PC-9 (cell line): ENCODE measurements at regions not wholly inside any gene's neighbourhood (a gene's known extent, or its start where the extent isn't known, plus 50 kb on each side); places are given as distances from the start of the nearest gene placed in this dataset.

ENCODE experiments used
- BruUV-seq: library from RNA; stranded (reverse); fragments of 400-500 nt; replicated peaks from 2 replicates; lab custom pipeline; 2021; lab: Mats Ljungman, UMichigan
- CTCF ChIA-PET: fragments of 300-600 bp; sonication (Branson Sonifier 250); formaldehyde crosslinking; loops from one replicate; lab custom pipeline; 2022; ENCODE audit warnings: antibody characterized with exemption; lab: Charles Lee
- POLR2A ChIA-PET: fragments of 300-600 bp; sonication (Branson Sonifier 250); formaldehyde crosslinking; loops from one replicate; lab custom pipeline; 2022; ENCODE audit warnings: antibody characterized with exemption; ENCODE audit not compliant: unreplicated experiment; lab: Charles Lee
- DNase-seq, 2 experiments: peaks; one replicate each; pipeline versions ENCODE4 v3.0.0 to v3.0.0-alpha.2; 2015 to 2022; ENCODE audit warnings: mixed read lengths in 1 of 2
- H2AFZ ChIP-seq: fragments of 200-600 bp; sonication (generic); 2 replicates; pipeline ENCODE4 v1.8.1; 2017; ENCODE audit warnings: antibody characterized with exemption
- H3F3A ChIP-seq: fragments of 200-600 bp; sonication (generic); 2 replicates; pipeline ENCODE4 v1.8.1; 2017; ENCODE audit warnings: antibody characterized with exemption, mild to moderate bottlenecking, low read depth; ENCODE audit not compliant: insufficient read depth
- H3K27ac ChIP-seq: fragments of 200-600 bp; sonication (generic); 2 replicates; pipeline ENCODE4 v1.6.1; 2016; ENCODE audit warnings: mixed run types
- H3K27me3 ChIP-seq: fragments of 200-600 bp; sonication (generic); 2 replicates; pipeline ENCODE4 v1.6.1; 2016; ENCODE audit warnings: low read depth, mixed run types; ENCODE audit not compliant: insufficient read depth
- H3K36me3 ChIP-seq: fragments of 200-600 bp; sonication (generic); 2 replicates; pipeline ENCODE4 v1.6.1; 2016; ENCODE audit warnings: low read depth, mixed run types
- H3K4me1 ChIP-seq: fragments of 200-600 bp; sonication (generic); replicated peaks from 2 replicates; pipeline ENCODE4 v1.6.1; 2016; ENCODE audit warnings: mixed run types; ENCODE audit not compliant: insufficient read depth
- H3K4me2 ChIP-seq: fragments of 200-600 bp; sonication (generic); 2 replicates; pipeline ENCODE4 v1.6.1; 2017; ENCODE audit warnings: mixed run types
- H3K4me3 ChIP-seq: fragments of 200-600 bp; sonication (generic); 2 replicates; pipeline ENCODE4 v1.6.1; 2016; ENCODE audit warnings: mixed run types
- H3K79me2 ChIP-seq: fragments of 200-600 bp; sonication (generic); 2 replicates; pipeline ENCODE4 v1.6.1; 2017; ENCODE audit warnings: low read depth, mixed run types
- H3K9me2 ChIP-seq: fragments of 200-600 bp; sonication (generic); 2 replicates; pipeline ENCODE4 v1.8.1; 2017; ENCODE audit warnings: mild to moderate bottlenecking; ENCODE audit not compliant: insufficient read depth
- H3K9me3 ChIP-seq: fragments of 200-600 bp; sonication (generic); 2 replicates; pipeline ENCODE4 v1.8.1; 2016; ENCODE audit warnings: low read depth; ENCODE audit not compliant: insufficient read depth
- H4K20me1 ChIP-seq: fragments of 200-600 bp; sonication (generic); 2 replicates; pipeline ENCODE4 v1.8.1; 2017; ENCODE audit not compliant: insufficient read depth
- EZH2 ChIP-seq: fragments of 200-600 bp; sonication (generic); IDR thresholded peaks from 2 replicates; pipeline ENCODE4 v1.8.0; 2017; ENCODE audit warnings: antibody characterized with exemption, low read depth
- intact Hi-C: fragments of 100-400 bp; cut with micrococcal nuclease; formaldehyde crosslinking; loops from one replicate; pipeline ENCODE4 v1.10.0; 2022; ENCODE audit not compliant: unreplicated experiment
- TF ChIP-seq, protein P1 (sequence below): fragments of 200-600 bp; sonication (generic); conservative IDR thresholded peaks from 2 replicates; pipeline ENCODE4 v1.6.1; 2017; ENCODE audit warnings: mixed run types, antibody characterized with exemption, mild to moderate bottlenecking, moderate library complexity

DNA sequence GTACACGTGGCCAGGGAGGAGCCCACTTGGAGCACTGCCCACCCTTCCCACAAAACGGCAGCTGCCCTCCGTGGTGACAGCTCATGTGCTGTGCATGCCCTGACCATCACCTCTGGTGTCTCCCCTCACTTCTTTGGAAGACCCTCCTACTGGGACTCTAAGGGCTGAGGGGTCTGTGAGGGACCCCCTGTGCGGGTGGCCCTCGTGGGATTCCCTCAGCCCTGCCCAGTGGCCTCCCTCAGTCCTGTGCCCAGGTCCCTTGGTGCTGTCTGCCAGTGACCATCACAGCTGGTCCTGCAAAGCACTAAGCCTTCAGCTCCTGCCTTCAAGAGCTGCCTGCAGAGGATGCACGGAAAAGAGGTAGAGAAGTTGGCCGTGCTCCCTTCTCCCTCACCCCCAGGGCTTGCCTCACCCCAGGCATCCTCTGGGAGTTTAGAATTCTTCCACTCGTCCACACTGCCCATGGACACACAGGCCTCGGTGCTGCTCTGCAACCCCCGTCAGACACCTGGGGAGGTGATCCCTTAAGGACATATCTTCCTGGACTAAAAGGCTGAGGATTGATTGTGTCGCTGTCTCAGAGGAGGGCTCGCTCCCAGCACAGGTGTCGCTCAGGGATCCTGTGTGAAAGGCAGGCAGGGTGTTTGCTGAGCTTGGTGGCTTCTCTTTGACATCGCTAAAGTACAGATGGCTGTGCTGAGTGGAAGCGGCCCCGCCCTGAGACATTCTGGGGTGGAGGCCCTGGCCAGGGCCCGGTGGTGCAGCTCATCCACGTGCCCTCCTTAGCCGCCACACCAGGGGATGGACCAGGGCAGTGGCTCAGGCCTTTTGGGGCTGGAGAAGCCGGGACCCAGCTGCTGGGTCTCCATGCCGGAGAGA lies 119.5 kb upstream of the FRMD1 start:
- Histone ChIP-seq H3K9me3 (no peaks in the 10 kb centered on the region), H3K27ac (no peak overlapping the region), H3F3A (no peaks in the 10 kb centered on the region), H2AFZ (no peak overlapping the region), H3K4me2 (no peak overlapping the region), H3K4me1 (no peaks in the 10 kb centered on the region), H3K36me3 (no peaks in the 10 kb centered on the region), H3K4me3 (no peak overlapping the region), H3K27me3 (peaks cover 96% of the 10 kb centered on the region), H3K79me2 (no peaks in the 10 kb centered on the region), H3K9me2 (no peaks in the 10 kb centered on the region), H4K20me1 (no peaks in the 10 kb centered on the region)
- ChIA-PET CTCF (no interaction called here), POLR2A (no interaction called here)
- BruUV-seq = no TSS peak
- TF ChIP-seq, protein P1, sequence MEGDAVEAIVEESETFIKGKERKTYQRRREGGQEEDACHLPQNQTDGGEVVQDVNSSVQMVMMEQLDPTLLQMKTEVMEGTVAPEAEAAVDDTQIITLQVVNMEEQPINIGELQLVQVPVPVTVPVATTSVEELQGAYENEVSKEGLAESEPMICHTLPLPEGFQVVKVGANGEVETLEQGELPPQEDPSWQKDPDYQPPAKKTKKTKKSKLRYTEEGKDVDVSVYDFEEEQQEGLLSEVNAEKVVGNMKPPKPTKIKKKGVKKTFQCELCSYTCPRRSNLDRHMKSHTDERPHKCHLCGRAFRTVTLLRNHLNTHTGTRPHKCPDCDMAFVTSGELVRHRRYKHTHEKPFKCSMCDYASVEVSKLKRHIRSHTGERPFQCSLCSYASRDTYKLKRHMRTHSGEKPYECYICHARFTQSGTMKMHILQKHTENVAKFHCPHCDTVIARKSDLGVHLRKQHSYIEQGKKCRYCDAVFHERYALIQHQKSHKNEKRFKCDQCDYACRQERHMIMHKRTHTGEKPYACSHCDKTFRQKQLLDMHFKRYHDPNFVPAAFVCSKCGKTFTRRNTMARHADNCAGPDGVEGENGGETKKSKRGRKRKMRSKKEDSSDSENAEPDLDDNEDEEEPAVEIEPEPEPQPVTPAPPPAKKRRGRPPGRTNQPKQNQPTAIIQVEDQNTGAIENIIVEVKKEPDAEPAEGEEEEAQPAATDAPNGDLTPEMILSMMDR = no peak
- TF ChIP-seq EZH2 = no peak
- DNase-seq = no peak
- intact Hi-C loops = no loop called here

GRCh38 chr6:168197636-168198301 lies 118.8 kb upstream of the FRMD1 start:
- POLR2A ChIA-PET = no interaction called here
- no peaks in the 10 kb centered on the region for H4K20me1 ChIP-seq
- H3K36me3 ChIP-seq = no peaks in the 10 kb centered on the region

DNA sequence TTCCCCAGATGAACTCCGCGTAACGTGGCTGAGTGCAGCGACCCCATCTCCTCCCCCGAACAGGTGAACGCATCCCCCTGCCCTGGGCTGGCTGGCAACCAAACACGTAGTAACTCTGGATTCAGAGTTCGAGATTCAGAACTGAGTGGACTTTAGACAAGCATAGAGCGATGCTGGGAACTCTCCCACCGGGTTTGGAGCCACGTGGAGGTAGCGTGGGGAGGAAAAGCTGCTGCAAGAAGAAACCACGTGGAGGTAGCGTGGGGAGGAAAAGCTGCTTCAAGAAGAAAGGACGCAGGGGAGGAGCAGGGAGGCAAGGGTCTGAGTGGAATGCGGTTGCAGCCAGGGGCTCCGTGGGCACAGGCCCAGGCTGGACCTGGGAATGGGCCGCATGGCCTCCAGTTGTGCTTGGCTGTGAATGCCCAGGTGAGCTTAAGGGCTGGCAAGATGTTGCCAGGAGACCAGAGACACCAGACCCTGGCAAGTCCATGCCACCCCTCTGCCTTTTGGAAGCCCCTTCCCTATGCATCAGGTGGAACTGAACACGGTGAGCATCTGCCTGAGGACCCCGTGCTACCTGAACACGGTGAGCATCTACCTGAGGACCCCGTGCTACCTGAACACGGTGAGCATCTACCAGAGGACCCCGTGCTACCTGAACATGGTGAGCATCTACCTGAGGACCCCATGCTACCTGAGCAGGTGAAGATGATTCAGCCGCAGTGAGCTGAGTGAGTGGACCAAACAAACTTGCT lies 118.0 kb upstream of the FRMD1 start:
- Histone ChIP-seq H3K27me3 (peaks cover 99% of the 10 kb centered on the region), H3K27ac (no peak overlapping the region), H2AFZ (no peak overlapping the region), H4K20me1 (no peaks in the 10 kb centered on the region), H3K9me2 (no peaks in the 10 kb centered on the region), H3K36me3 (no peaks in the 10 kb centered on the region), H3K9me3 (no peaks in the 10 kb centered on the region), H3K4me3 (no peak overlapping the region), H3K4me1 (no peaks in the 10 kb centered on the region), H3K4me2 (no peak overlapping the region), H3F3A (no peaks in the 10 kb centered on the region), H3K79me2 (no peaks in the 10 kb centered on the region)
- no TSS peak for BruUV-seq
- intact Hi-C loops = no loop called here
- no peak for TF ChIP-seq EZH2
- CTCF ChIA-PET = no interaction called here
- POLR2A ChIA-PET = no interaction called here
- no peak for DNase-seq

More at GRCh38 chr6:168197636-168198301, 118.8 kb upstream of the FRMD1 start:
- CTCF ChIA-PET = no interaction called here
- Histone ChIP-seq H3K27me3 (peaks cover 98% of the 10 kb centered on the region), H3K4me3 (no peak overlapping the region), H3K9me2 (no peaks in the 10 kb centered on the region), H3K4me2 (no peak overlapping the region), H3K9me3 (no peaks in the 10 kb centered on the region), H3K27ac (no peak overlapping the region), H2AFZ (no peak overlapping the region), H3F3A (no peaks in the 10 kb centered on the region), H3K79me2 (no peaks in the 10 kb centered on the region), H3K4me1 (no peaks in the 10 kb centered on the region)
- intact Hi-C loops = no loop called here
- no peak for TF ChIP-seq EZH2
- TF ChIP-seq, protein P1 = no peak
- BruUV-seq = no TSS peak
- no peak for DNase-seq
